WTC11 (cell line): ENCODE measurements at regions not wholly inside any gene's neighbourhood (a gene's known extent, or its start where the extent isn't known, plus 50 kb on each side); places are given as distances from the start of the nearest gene placed in this dataset.

ENCODE experiments used
- ATAC-seq: fragments of 200-7000 bp; cut with Tn5 transposase; 2 replicates; pipeline ENCODE4 v1.10.0; 2021; ENCODE audit warnings: mild to moderate bottlenecking, moderate library complexity
- CTCF ChIA-PET: fragments of 300-600 bp; sonication (Branson Sonifier 250); formaldehyde crosslinking; loops from one replicate; lab custom pipeline; 2021; ENCODE audit warnings: antibody characterized with exemption; lab: Charles Lee
- POLR2A ChIA-PET: fragments of 350-600 bp; sonication (Branson Sonifier 250); formaldehyde crosslinking; loops from one replicate; lab custom pipeline; 2021; ENCODE audit warnings: antibody characterized with exemption; lab: Charles Lee
- DNase-seq: peaks from one replicate; pipeline ENCODE4 v3.0.0; 2021; ENCODE audit warnings: low spot score
- H3K27ac Mint-ChIP-seq: 2 replicates; pipeline ENCODE4 v1.8.0; 2021; ENCODE audit warnings: mixed read lengths
- H3K27me3 Mint-ChIP-seq: 2 replicates; pipeline ENCODE4 v1.8.0; 2021; ENCODE audit warnings: low read depth, mild to moderate bottlenecking, moderate library complexity, mixed read lengths
- H3K36me3 Mint-ChIP-seq: 2 replicates; pipeline ENCODE4 v1.8.0; 2021; ENCODE audit warnings: mixed read lengths
- H3K4me1 Mint-ChIP-seq: 2 replicates; pipeline ENCODE4 v1.8.0; 2022; ENCODE audit warnings: mixed read lengths
- H3K4me3 Mint-ChIP-seq: 2 replicates; pipeline ENCODE4 v1.8.0; 2021; ENCODE audit warnings: mild to moderate bottlenecking, moderate library complexity, mixed read lengths
- H3K9me3 Mint-ChIP-seq: 2 replicates; pipeline ENCODE4 v1.8.0; 2021; ENCODE audit warnings: mixed read lengths
- EMX1 ChIP-seq: fragments of 250-450 bp; sonication (Bioruptor Pico); IDR thresholded peaks from 2 replicates; pipeline ENCODE4 v1.8.0; 2021; ENCODE audit warnings: mild to moderate bottlenecking
- IRF1 ChIP-seq: sonication (generic); formaldehyde crosslinking; IDR thresholded peaks from 2 replicates; pipeline ENCODE4 v1.8.0; 2023; ENCODE audit warnings: missing genetic modification reagents
- IRF2 ChIP-seq: sonication (generic); formaldehyde crosslinking; IDR thresholded peaks from 2 replicates; pipeline ENCODE4 v1.8.0; 2022; ENCODE audit warnings: low read depth, missing genetic modification reagents, borderline replicate concordance
- JUN ChIP-seq: sonication (generic); formaldehyde crosslinking; IDR thresholded peaks from 2 replicates; pipeline ENCODE4 v1.8.0; 2023; ENCODE audit warnings: mild to moderate bottlenecking, missing genetic modification reagents
- MXD4 ChIP-seq: fragments of 250-450 bp; sonication (Bioruptor Pico); IDR thresholded peaks from 2 replicates; pipeline ENCODE4 v1.8.0; 2021; ENCODE audit warnings: mild to moderate bottlenecking, moderate library complexity, borderline replicate concordance
- NFATC4 ChIP-seq: fragments of 250-450 bp; sonication (Bioruptor Pico); IDR thresholded peaks from 2 replicates; pipeline ENCODE4 v1.9.0; 2021; ENCODE audit warnings: mild to moderate bottlenecking
- NFYB ChIP-seq: sonication (generic); formaldehyde crosslinking; conservative IDR thresholded peaks from 2 replicates; pipeline ENCODE4 v1.8.0; 2022; ENCODE audit warnings: low read depth, missing genetic modification reagents
- NR1H2 ChIP-seq: sonication (generic); formaldehyde crosslinking; IDR thresholded peaks from 2 replicates; pipeline ENCODE4 v1.9.0; 2021; ENCODE audit warnings: mild to moderate bottlenecking, moderate library complexity, missing genetic modification reagents
- RORB ChIP-seq: fragments of 250-450 bp; sonication (Bioruptor Pico); IDR thresholded peaks from 2 replicates; pipeline ENCODE4 v1.9.0; 2021; ENCODE audit warnings: mild to moderate bottlenecking
- SMAD4 ChIP-seq: sonication (generic); formaldehyde crosslinking; IDR thresholded peaks from 2 replicates; pipeline ENCODE4 v1.8.0; 2022; ENCODE audit warnings: mild to moderate bottlenecking, missing genetic modification reagents
- ZNF121 ChIP-seq: sonication (generic); formaldehyde crosslinking; IDR thresholded peaks from 2 replicates; pipeline ENCODE4 v1.8.0; 2023; ENCODE audit warnings: missing genetic modification reagents
- ZNF232 ChIP-seq: sonication (generic); formaldehyde crosslinking; IDR thresholded peaks from 2 replicates; pipeline ENCODE4 v1.8.0; 2022; ENCODE audit warnings: mild to moderate bottlenecking, missing genetic modification reagents
- ZNF416 ChIP-seq: fragments of 250-450 bp; sonication (Bioruptor Pico); IDR thresholded peaks from 2 replicates; pipeline ENCODE4 v1.9.0; 2021; ENCODE audit warnings: mild to moderate bottlenecking, inconsistent platforms
- TF ChIP-seq, protein P1 (sequence below): sonication (generic); formaldehyde crosslinking; IDR thresholded peaks from 2 replicates; pipeline ENCODE4 v1.8.1; 2023; ENCODE audit warnings: mild to moderate bottlenecking, moderate library complexity, missing genetic modification reagents
- TF ChIP-seq, protein P2 (sequence below): sonication (generic); formaldehyde crosslinking; IDR thresholded peaks from 2 replicates; pipeline ENCODE4 v1.8.0; 2023; ENCODE audit warnings: missing genetic modification reagents, mild to moderate bottlenecking, borderline replicate concordance
- TF ChIP-seq, protein P3 (sequence below): fragments of 250-450 bp; sonication (Bioruptor Pico); IDR thresholded peaks from 2 replicates; pipeline ENCODE4 v1.9.0; 2021; ENCODE audit warnings: mild to moderate bottlenecking
- TF ChIP-seq, protein P4 (sequence below): sonication (generic); formaldehyde crosslinking; IDR thresholded peaks from 2 replicates; pipeline ENCODE4 v1.8.0; 2023; ENCODE audit warnings: mild to moderate bottlenecking, missing genetic modification reagents
- TF ChIP-seq, protein P5 (sequence below): sonication (generic); formaldehyde crosslinking; IDR thresholded peaks from 2 replicates; pipeline ENCODE4 v1.8.1; 2023; ENCODE audit warnings: mild to moderate bottlenecking, missing genetic modification reagents, borderline replicate concordance
- TF ChIP-seq, protein P6 (sequence below): sonication (generic); formaldehyde crosslinking; IDR thresholded peaks from 2 replicates; pipeline ENCODE4 v1.8.1; 2022; ENCODE audit warnings: missing genetic modification reagents, borderline replicate concordance

- TF ChIP-seq, protein P1, sequence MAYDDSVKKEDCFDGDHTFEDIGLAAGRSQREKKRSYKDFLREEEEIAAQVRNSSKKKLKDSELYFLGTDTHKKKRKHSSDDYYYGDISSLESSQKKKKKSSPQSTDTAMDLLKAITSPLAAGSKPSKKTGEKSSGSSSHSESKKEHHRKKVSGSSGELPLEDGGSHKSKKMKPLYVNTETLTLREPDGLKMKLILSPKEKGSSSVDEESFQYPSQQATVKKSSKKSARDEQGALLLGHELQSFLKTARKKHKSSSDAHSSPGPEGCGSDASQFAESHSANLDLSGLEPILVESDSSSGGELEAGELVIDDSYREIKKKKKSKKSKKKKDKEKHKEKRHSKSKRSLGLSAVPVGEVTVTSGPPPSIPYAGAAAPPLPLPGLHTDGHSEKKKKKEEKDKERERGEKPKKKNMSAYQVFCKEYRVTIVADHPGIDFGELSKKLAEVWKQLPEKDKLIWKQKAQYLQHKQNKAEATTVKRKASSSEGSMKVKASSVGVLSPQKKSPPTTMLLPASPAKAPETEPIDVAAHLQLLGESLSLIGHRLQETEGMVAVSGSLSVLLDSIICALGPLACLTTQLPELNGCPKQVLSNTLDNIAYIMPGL (CRISPR knock-in tag): no peak
- TF ChIP-seq IRF2 (CRISPR knock-in tag) (no peak), NFYB (CRISPR knock-in tag) (no peak), NFATC4 (CRISPR knock-in tag) (no peak), IRF1 (CRISPR knock-in tag) (no peak), RORB (CRISPR knock-in tag) (no peak), MXD4 (no peak)
- TF ChIP-seq, protein P2, sequence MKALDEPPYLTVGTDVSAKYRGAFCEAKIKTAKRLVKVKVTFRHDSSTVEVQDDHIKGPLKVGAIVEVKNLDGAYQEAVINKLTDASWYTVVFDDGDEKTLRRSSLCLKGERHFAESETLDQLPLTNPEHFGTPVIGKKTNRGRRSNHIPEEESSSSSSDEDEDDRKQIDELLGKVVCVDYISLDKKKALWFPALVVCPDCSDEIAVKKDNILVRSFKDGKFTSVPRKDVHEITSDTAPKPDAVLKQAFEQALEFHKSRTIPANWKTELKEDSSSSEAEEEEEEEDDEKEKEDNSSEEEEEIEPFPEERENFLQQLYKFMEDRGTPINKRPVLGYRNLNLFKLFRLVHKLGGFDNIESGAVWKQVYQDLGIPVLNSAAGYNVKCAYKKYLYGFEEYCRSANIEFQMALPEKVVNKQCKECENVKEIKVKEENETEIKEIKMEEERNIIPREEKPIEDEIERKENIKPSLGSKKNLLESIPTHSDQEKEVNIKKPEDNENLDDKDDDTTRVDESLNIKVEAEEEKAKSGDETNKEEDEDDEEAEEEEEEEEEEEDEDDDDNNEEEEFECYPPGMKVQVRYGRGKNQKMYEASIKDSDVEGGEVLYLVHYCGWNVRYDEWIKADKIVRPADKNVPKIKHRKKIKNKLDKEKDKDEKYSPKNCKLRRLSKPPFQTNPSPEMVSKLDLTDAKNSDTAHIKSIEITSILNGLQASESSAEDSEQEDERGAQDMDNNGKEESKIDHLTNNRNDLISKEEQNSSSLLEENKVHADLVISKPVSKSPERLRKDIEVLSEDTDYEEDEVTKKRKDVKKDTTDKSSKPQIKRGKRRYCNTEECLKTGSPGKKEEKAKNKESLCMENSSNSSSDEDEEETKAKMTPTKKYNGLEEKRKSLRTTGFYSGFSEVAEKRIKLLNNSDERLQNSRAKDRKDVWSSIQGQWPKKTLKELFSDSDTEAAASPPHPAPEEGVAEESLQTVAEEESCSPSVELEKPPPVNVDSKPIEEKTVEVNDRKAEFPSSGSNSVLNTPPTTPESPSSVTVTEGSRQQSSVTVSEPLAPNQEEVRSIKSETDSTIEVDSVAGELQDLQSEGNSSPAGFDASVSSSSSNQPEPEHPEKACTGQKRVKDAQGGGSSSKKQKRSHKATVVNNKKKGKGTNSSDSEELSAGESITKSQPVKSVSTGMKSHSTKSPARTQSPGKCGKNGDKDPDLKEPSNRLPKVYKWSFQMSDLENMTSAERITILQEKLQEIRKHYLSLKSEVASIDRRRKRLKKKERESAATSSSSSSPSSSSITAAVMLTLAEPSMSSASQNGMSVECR (CRISPR knock-in tag): no peak
- TF ChIP-seq, protein P3, sequence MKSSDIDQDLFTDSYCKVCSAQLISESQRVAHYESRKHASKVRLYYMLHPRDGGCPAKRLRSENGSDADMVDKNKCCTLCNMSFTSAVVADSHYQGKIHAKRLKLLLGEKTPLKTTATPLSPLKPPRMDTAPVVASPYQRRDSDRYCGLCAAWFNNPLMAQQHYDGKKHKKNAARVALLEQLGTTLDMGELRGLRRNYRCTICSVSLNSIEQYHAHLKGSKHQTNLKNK: no peak
These were observed 125.6 kb upstream of the CELF4 start (continued) for GRCh38 chr18:37691162-37691561.

DNA sequence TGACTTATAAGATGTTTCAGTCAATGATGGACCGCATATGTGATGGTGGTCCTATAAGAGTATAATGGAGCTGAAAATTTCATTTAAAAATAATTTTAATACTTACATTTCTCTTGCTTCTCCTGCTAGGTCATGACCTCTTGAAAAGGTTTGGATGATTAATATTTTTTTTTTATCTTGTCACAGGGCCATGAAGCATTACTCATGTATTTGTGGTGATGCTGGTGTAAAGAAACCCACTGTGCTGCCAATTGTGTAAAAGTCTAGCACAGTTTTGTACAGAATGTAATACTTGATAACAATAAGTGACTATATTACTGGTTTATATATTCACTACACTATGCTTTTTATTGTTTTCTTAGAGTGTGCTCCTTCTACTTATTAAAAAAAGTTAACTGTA lies 124.2 kb upstream of the CELF4 start:
- Mint-ChIP-seq H3K4me1 (peaks cover 7% of the 10 kb centered on the region), H3K27ac (no peak overlapping the region), H3K4me3 (no peak overlapping the region), H3K9me3 (peaks cover 10% of the 10 kb centered on the region), H3K36me3 (no peaks in the 10 kb centered on the region), H3K27me3 (peaks cover 11% of the 10 kb centered on the region)
- POLR2A ChIA-PET: no interaction called here
- CTCF ChIA-PET: no interaction called here
- DNase-seq (no peak), ATAC-seq (no peak)
- TF ChIP-seq JUN (CRISPR knock-in tag): no peak
- no peak for TF ChIP-seq ZNF121
- TF ChIP-seq ZNF232: no peak
- TF ChIP-seq, protein P4, sequence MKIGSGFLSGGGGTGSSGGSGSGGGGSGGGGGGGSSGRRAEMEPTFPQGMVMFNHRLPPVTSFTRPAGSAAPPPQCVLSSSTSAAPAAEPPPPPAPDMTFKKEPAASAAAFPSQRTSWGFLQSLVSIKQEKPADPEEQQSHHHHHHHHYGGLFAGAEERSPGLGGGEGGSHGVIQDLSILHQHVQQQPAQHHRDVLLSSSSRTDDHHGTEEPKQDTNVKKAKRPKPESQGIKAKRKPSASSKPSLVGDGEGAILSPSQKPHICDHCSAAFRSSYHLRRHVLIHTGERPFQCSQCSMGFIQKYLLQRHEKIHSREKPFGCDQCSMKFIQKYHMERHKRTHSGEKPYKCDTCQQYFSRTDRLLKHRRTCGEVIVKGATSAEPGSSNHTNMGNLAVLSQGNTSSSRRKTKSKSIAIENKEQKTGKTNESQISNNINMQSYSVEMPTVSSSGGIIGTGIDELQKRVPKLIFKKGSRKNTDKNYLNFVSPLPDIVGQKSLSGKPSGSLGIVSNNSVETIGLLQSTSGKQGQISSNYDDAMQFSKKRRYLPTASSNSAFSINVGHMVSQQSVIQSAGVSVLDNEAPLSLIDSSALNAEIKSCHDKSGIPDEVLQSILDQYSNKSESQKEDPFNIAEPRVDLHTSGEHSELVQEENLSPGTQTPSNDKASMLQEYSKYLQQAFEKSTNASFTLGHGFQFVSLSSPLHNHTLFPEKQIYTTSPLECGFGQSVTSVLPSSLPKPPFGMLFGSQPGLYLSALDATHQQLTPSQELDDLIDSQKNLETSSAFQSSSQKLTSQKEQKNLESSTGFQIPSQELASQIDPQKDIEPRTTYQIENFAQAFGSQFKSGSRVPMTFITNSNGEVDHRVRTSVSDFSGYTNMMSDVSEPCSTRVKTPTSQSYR (CRISPR knock-in tag): no peak
- TF ChIP-seq, protein P5, sequence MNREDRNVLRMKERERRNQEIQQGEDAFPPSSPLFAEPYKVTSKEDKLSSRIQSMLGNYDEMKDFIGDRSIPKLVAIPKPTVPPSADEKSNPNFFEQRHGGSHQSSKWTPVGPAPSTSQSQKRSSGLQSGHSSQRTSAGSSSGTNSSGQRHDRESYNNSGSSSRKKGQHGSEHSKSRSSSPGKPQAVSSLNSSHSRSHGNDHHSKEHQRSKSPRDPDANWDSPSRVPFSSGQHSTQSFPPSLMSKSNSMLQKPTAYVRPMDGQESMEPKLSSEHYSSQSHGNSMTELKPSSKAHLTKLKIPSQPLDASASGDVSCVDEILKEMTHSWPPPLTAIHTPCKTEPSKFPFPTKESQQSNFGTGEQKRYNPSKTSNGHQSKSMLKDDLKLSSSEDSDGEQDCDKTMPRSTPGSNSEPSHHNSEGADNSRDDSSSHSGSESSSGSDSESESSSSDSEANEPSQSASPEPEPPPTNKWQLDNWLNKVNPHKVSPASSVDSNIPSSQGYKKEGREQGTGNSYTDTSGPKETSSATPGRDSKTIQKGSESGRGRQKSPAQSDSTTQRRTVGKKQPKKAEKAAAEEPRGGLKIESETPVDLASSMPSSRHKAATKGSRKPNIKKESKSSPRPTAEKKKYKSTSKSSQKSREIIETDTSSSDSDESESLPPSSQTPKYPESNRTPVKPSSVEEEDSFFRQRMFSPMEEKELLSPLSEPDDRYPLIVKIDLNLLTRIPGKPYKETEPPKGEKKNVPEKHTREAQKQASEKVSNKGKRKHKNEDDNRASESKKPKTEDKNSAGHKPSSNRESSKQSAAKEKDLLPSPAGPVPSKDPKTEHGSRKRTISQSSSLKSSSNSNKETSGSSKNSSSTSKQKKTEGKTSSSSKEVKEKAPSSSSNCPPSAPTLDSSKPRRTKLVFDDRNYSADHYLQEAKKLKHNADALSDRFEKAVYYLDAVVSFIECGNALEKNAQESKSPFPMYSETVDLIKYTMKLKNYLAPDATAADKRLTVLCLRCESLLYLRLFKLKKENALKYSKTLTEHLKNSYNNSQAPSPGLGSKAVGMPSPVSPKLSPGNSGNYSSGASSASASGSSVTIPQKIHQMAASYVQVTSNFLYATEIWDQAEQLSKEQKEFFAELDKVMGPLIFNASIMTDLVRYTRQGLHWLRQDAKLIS: no peak
- no peak for TF ChIP-seq NR1H2 (CRISPR knock-in tag)
- no peak for TF ChIP-seq ZNF416 (CRISPR knock-in tag)
- TF ChIP-seq, protein P6, sequence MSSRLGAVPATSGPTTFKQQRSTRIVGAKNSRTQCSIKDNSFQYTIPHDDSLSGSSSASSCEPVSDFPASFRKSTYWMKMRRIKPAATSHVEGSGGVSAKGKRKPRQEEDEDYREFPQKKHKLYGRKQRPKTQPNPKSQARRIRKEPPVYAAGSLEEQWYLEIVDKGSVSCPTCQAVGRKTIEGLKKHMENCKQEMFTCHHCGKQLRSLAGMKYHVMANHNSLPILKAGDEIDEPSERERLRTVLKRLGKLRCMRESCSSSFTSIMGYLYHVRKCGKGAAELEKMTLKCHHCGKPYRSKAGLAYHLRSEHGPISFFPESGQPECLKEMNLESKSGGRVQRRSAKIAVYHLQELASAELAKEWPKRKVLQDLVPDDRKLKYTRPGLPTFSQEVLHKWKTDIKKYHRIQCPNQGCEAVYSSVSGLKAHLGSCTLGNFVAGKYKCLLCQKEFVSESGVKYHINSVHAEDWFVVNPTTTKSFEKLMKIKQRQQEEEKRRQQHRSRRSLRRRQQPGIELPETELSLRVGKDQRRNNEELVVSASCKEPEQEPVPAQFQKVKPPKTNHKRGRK (CRISPR knock-in tag): no peak
- TF ChIP-seq SMAD4 (CRISPR knock-in tag): no peak
- no peak for TF ChIP-seq EMX1 (CRISPR knock-in tag)
